Muscle of arm (tissue), 1 donor: ENCODE measurements at regions not wholly inside any gene's neighbourhood (a gene's known extent, or its start where the extent isn't known, plus 50 kb on each side); places are given as distances from the start of the nearest gene placed in this dataset.

Experiments
- DNase-seq: peaks from one replicate; pipeline ENCODE4 v3.0.0-alpha.2; 2013

- DNase-seq: no peak
Observed at GRCh38 chr13:80463673-80464352, 122.9 kb upstream of the SPRY2 start.

GRCh38 chr13:80462567-80462966, 121.6 kb upstream of the SPRY2 start:
- DNase-seq: no peak

GRCh38 chr13:80462037-80462436, 121.1 kb upstream of the SPRY2 start:
- no peak for DNase-seq

GRCh38 chr13:80458543-80458942, 117.6 kb upstream of the SPRY2 start:
- DNase-seq: no peak

GRCh38 chr13:80454245-80454644, 113.3 kb upstream of the SPRY2 start:
- DNase-seq: no peak

- no peak for DNase-seq
Observed at GRCh38 chr13:80452279-80452678, 111.4 kb upstream of the SPRY2 start.

GRCh38 chr13:80451641-80452040, 110.7 kb upstream of the SPRY2 start:
- DNase-seq: no peak

GRCh38 chr13:80450386-80450785, 109.5 kb upstream of the SPRY2 start:
- DNase-seq: no peak

GRCh38 chr13:80448725-80449124, 107.8 kb upstream of the SPRY2 start:
- DNase-seq: no peak

GRCh38 chr13:80447747-80448146, 106.8 kb upstream of the SPRY2 start:
- DNase-seq: no peak

- DNase-seq: no peak
Observed at GRCh38 chr13:80444240-80445015, 103.5 kb upstream of the SPRY2 start.

- DNase-seq: no peak
Observed at GRCh38 chr13:80442609-80443008, 101.7 kb upstream of the SPRY2 start.

- no peak for DNase-seq
Observed at GRCh38 chr13:80441968-80442367, 101.0 kb upstream of the SPRY2 start.

- no peak for DNase-seq
Observed at GRCh38 chr13:80438521-80438920, 97.6 kb upstream of the SPRY2 start.

- peak; percentile 23 for DNase-seq
Observed at GRCh38 chr13:80437231-80437630, 96.3 kb upstream of the SPRY2 start.

- peak; percentile 90 for DNase-seq
Observed at GRCh38 chr13:80436571-80437169, 95.7 kb upstream of the SPRY2 start.

- no peak for DNase-seq
Observed at GRCh38 chr13:80430561-80430960, 89.6 kb upstream of the SPRY2 start.

GRCh38 chr13:80428349-80429096, 87.6 kb upstream of the SPRY2 start:
- no peak for DNase-seq

- DNase-seq: no peak
Observed at GRCh38 chr13:80419416-80419815, 78.5 kb upstream of the SPRY2 start.

- DNase-seq: no peak
Observed at GRCh38 chr13:80413611-80414010, 72.7 kb upstream of the SPRY2 start.

GRCh38 chr13:80408270-80408669, 67.3 kb upstream of the SPRY2 start:
- no peak for DNase-seq

- no peak for DNase-seq
Observed at GRCh38 chr13:80400865-80401426, 60.0 kb upstream of the SPRY2 start.
